NCI-H128 (cell line): ENCODE measurements at regions not wholly inside any gene's neighbourhood (a gene's known extent, or its start where the extent isn't known, plus 50 kb on each side); places are given as distances from the start of the nearest gene placed in this dataset.

ENCODE experiments used
- DNase-seq: peaks from one replicate; lab custom pipeline; 2025; ENCODE audit not compliant: unreplicated experiment; lab: John Stamatoyannopoulos, UW

GRCh38 chr11:70808686-70809375 is 410.5 kb downstream of the CTTN start:
- no peak for DNase-seq

- DNase-seq, result no peak
These were observed 411.8 kb downstream of the CTTN start for GRCh38 chr11:70810133-70810532.

- no peak for DNase-seq
These were observed 412.4 kb downstream of the CTTN start for GRCh38 chr11:70810681-70811080.

- no peak for DNase-seq
These were observed 413.2 kb downstream of the CTTN start for GRCh38 chr11:70811483-70811882.

GRCh38 chr11:70811915-70812314 is 413.6 kb downstream of the CTTN start:
- DNase-seq, result no peak

- DNase-seq, result no peak
These were observed 414.1 kb downstream of the CTTN start for GRCh38 chr11:70812472-70812871.

GRCh38 chr11:70813651-70814050 is 415.3 kb downstream of the CTTN start:
- DNase-seq, result no peak

GRCh38 chr11:70815485-70815832 is 417.1 kb downstream of the CTTN start:
- no peak for DNase-seq

GRCh38 chr11:70816156-70816678 is 417.9 kb downstream of the CTTN start:
- DNase-seq, result no peak

- no peak for DNase-seq
These were observed 420.0 kb downstream of the CTTN start for GRCh38 chr11:70818351-70818750.

GRCh38 chr11:70819022-70819421 is 420.7 kb downstream of the CTTN start:
- no peak for DNase-seq

- DNase-seq, result no peak
These were observed 422.0 kb downstream of the CTTN start for GRCh38 chr11:70820311-70820710.

- no peak for DNase-seq
These were observed 422.4 kb downstream of the CTTN start for GRCh38 chr11:70820712-70821111.

- DNase-seq, result no peak
These were observed 425.4 kb downstream of the CTTN start for GRCh38 chr11:70823771-70824170.

GRCh38 chr11:70824605-70825245 is 426.4 kb downstream of the CTTN start:
- no peak for DNase-seq

- no peak for DNase-seq
These were observed 426.4 kb downstream of the SHANK2 start for GRCh38 chr11:70825893-70826540.

GRCh38 chr11:70826541-70827335 is 425.6 kb downstream of the SHANK2 start:
- DNase-seq, result peak; percentile 83

GRCh38 chr11:70828593-70829082 is 423.7 kb downstream of the SHANK2 start:
- no peak for DNase-seq

GRCh38 chr11:70829134-70829885 is 423.1 kb downstream of the SHANK2 start:
- DNase-seq, result no peak

GRCh38 chr11:70829886-70830272 is 422.5 kb downstream of the SHANK2 start:
- no peak for DNase-seq

GRCh38 chr11:70833011-70833410 is 419.4 kb downstream of the SHANK2 start:
- DNase-seq, result no peak
